ENCODE measurements at regions not wholly inside any gene's neighbourhood (a gene's known extent, or its start where the extent isn't known, plus 50 kb on each side); places are given as distances from the start of the nearest gene placed in this dataset.

DNA sequence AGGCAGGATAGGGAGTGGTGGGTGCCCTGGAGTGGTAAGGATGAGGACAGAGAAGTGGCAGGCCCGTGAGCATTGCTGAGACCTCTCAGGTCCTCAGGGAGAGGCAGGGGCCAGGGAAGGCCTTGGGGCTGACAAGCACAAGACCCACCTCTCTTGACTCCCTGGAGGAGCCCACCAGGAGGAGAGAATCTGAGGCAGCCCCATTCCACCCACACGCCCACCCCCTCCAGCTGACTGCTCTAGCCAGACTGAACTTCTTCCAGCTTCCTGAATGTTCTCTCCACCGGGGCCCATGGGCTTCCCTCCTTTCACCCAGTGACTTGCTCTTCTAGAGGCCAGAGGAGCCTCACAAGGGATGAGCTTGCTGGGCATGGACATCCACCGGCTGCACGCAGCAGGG, 1403.0 kb downstream of the BRD1 start:
- DNase-seq (ENCODE audit: low read depth): no peak
- TF ChIP-seq, protein P1, sequence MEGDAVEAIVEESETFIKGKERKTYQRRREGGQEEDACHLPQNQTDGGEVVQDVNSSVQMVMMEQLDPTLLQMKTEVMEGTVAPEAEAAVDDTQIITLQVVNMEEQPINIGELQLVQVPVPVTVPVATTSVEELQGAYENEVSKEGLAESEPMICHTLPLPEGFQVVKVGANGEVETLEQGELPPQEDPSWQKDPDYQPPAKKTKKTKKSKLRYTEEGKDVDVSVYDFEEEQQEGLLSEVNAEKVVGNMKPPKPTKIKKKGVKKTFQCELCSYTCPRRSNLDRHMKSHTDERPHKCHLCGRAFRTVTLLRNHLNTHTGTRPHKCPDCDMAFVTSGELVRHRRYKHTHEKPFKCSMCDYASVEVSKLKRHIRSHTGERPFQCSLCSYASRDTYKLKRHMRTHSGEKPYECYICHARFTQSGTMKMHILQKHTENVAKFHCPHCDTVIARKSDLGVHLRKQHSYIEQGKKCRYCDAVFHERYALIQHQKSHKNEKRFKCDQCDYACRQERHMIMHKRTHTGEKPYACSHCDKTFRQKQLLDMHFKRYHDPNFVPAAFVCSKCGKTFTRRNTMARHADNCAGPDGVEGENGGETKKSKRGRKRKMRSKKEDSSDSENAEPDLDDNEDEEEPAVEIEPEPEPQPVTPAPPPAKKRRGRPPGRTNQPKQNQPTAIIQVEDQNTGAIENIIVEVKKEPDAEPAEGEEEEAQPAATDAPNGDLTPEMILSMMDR (IDR thresholded peaks at IDR 0.05; ENCODE audit: low read depth, low read length, missing control alignments): no peak
- H3K4me3 ChIP-seq (ENCODE audit: low read depth, low read length): no peak overlapping the region

DNA sequence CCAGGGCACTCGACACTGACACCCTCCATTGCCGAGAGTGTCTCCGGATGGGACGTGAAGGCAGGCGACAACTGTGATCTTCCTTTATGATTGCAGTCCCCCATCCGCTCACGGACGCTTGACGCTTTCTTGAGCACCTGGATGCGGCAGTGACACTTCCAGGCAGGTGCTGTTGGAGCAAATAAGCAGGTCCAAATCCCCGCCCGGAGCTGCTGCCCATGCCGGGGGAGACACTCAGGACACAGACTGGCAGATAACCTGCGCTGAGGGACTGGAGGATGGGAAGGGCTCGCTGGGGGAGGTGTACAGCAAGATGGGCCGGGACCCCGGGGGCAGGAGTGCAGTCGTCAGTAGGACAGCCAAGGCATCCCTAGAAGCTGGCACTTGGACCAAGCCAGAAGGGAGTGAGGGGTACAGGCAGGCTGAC, 1403.5 kb downstream of the BRD1 start:
- DNase-seq (ENCODE audit: low read depth): no peak
- H3K4me3 ChIP-seq (ENCODE audit: low read depth, low read length): no peak overlapping the region
- TF ChIP-seq, protein P1 (IDR thresholded peaks at IDR 0.05; ENCODE audit: low read depth, low read length, missing control alignments): no peak

DNA sequence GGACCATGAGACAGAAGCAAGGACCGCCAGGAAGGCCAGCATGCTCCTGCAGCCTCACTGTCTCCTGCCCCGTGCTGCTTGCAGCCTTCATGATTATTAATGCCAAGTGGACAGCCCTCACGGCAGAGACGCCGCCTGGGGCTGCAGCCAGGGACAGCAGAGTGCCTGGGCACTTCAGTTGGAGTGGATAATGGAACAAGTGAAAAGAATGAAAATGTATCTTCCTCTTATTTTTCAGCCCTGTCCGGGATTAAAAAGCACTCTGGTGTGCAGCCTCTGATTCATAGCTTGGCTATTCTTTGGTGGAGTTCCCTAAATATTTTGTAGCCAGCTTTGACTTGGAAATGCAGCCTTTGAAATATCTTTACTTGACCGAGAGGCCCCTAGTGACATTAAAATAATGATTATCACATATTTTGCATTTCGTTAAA, 1404.2 kb downstream of the BRD1 start:
- TF ChIP-seq, protein P1 (IDR thresholded peaks at IDR 0.05; ENCODE audit: low read depth, low read length, missing control alignments): no peak
- no peak for DNase-seq (ENCODE audit: low read depth)
- no peak overlapping the region for H3K4me3 ChIP-seq (ENCODE audit: low read depth, low read length)

GRCh38 chr22:48422900-48423480, 1404.7 kb downstream of the BRD1 start:
- no peak for DNase-seq (ENCODE audit: low read depth)
- TF ChIP-seq, protein P1 (IDR thresholded peaks at IDR 0.05; ENCODE audit: low read depth, low read length, missing control alignments): no peak
- H3K4me3 ChIP-seq (ENCODE audit: low read depth, low read length): no peak overlapping the region

DNA sequence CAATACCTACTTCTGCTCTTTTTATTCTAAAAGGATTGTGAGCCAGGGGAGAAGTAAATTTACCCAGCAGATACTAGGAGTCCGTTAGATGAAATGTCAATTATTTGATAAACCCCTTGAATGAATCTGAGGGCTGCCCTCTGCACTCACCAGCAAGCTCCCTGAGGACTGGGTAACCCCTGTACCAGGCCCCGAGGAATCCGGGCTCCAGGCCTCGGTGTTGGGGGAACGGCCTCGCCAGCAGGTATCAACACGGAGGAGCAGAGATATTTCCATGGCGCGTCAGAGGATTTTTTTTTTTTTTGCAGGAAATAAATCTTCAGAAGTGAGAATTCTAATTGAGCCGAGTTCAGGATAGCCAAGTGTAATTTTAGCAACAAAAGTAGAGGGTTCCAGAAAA, 1408.8 kb downstream of the BRD1 start:
- no peak for DNase-seq (ENCODE audit: low read depth)
- H3K4me3 ChIP-seq (ENCODE audit: low read depth, low read length): no peak overlapping the region
- TF ChIP-seq, protein P1 (IDR thresholded peaks at IDR 0.05; ENCODE audit: low read depth, low read length, missing control alignments): no peak

GRCh38 chr22:48417225-48418070, 1410.2 kb downstream of the BRD1 start:
- DNase-seq (ENCODE audit: low read depth): no peak
- TF ChIP-seq, protein P1 (IDR thresholded peaks at IDR 0.05; ENCODE audit: low read depth, low read length, missing control alignments): no peak
- no peak overlapping the region for H3K4me3 ChIP-seq (ENCODE audit: low read depth, low read length)
